ENCODE measurements at regions not wholly inside any gene's neighbourhood (a gene's known extent, or its start where the extent isn't known, plus 50 kb on each side); places are given as distances from the start of the nearest gene placed in this dataset.

- H3K27ac ChIP-seq (ENCODE audit: low read depth in 1 of 2, low read length in 1 of 2), result no peak overlapping the region
These were observed 237.0 kb downstream of the IRX2 start for GRCh38 chr5:2514484-2514883.

DNA sequence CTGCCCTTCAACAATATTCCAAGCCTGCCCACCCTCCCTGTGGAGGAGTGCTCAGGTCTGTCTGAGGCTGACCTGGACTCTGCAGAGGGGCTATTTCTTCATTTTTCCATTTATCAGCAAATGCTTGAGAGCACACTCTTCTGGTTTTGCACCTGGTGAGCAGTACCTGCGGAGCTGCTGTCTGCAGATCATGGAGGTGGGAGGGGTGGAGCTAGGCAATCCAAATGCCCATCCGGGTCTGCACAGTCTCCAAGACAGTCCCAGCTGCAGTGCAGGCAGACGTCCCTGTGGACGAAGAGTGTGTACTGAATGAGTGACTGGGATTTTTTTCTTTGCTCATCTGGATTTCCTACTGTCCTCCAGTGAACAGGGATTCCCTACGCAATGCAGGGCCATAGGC, 239.8 kb downstream of the IRX2 start:
- no peaks in the 10 kb centered on the region for H3K4me1 ChIP-seq (ENCODE audit: control insufficient read depth in 2 of 2, insufficient read depth in 2 of 2, low read length in 2 of 2)
- H3K27ac ChIP-seq (ENCODE audit: low read depth in 1 of 2, low read length in 1 of 2), result no peak overlapping the region
- no peak for DNase-seq (ENCODE audit: low read depth in 6 of 9, low spot score in 9 of 9)
- no peaks in the 10 kb centered on the region for H3K36me3 ChIP-seq (ENCODE audit: control insufficient read depth in 2 of 2, insufficient read depth in 2 of 2, low read length in 1 of 2)
- no peak overlapping the region for H3K4me3 ChIP-seq (ENCODE audit: low read length in 2 of 2)
- H3K9me3 ChIP-seq (ENCODE audit: control insufficient read depth in 2 of 2, insufficient read depth in 1 of 2, low read length in 1 of 2), result no peaks in the 10 kb centered on the region
- H3K27me3 ChIP-seq (ENCODE audit: control insufficient read depth in 2 of 2, insufficient read depth in 1 of 2, low read length in 1 of 2), result no peaks in the 10 kb centered on the region
- WGBS, result 89% methylated on average over 5 of the region's 5 CpGs

More at GRCh38 chr5:2514484-2514883, 237.0 kb downstream of the IRX2 start:
- 89% methylated on average over 6 of the region's 6 CpGs for WGBS
- no peaks in the 10 kb centered on the region for H3K4me1 ChIP-seq (ENCODE audit: control insufficient read depth in 2 of 2, insufficient read depth in 2 of 2, low read length in 2 of 2)
- no peaks in the 10 kb centered on the region for H3K36me3 ChIP-seq (ENCODE audit: control insufficient read depth in 2 of 2, insufficient read depth in 2 of 2, low read length in 1 of 2)
- no peaks in the 10 kb centered on the region for H3K27me3 ChIP-seq (ENCODE audit: control insufficient read depth in 2 of 2, insufficient read depth in 1 of 2, low read length in 1 of 2)
- H3K9me3 ChIP-seq (ENCODE audit: control insufficient read depth in 2 of 2, insufficient read depth in 1 of 2, low read length in 1 of 2), result no peaks in the 10 kb centered on the region
- H3K4me3 ChIP-seq (ENCODE audit: low read length in 2 of 2), result no peak overlapping the region
- no peak for DNase-seq (ENCODE audit: low read depth in 6 of 9, low spot score in 9 of 9)

DNA sequence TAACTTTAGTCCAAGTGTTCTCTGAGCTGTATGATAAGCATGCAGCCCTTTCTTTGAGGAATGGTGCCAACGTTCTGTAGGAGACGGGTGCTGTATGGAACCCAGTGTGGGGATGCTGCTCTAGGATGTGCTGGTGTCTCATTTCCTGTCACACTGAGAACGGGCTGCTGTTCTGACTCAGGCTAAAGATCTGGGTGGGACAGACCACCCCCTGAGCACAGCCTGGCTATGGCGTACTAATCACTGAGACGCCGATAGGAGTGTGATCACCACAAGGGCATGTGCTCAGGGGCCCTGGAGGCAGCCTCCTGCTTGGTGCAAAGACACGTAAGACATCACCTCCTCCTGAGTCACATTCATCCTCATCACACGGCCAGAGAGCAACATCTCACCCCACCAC, 240.4 kb downstream of the IRX2 start:
- Histone ChIP-seq H3K9me3 (ENCODE audit: control insufficient read depth in 2 of 2, insufficient read depth in 1 of 2, low read length in 1 of 2) (no peaks in the 10 kb centered on the region), H3K36me3 (ENCODE audit: control insufficient read depth in 2 of 2, insufficient read depth in 2 of 2, low read length in 1 of 2) (no peaks in the 10 kb centered on the region), H3K4me1 (ENCODE audit: control insufficient read depth in 2 of 2, insufficient read depth in 2 of 2, low read length in 2 of 2) (no peaks in the 10 kb centered on the region), H3K4me3 (ENCODE audit: low read length in 2 of 2) (no peak overlapping the region), H3K27me3 (ENCODE audit: control insufficient read depth in 2 of 2, insufficient read depth in 1 of 2, low read length in 1 of 2) (no peaks in the 10 kb centered on the region), H3K27ac (ENCODE audit: low read depth in 1 of 2, low read length in 1 of 2) (no peak overlapping the region)
- 92% methylated on average over 8 of the region's 8 CpGs for WGBS
- DNase-seq (ENCODE audit: low read depth in 6 of 9, low spot score in 9 of 9), result no peak

GRCh38 chr5:2509527-2509926, 241.9 kb downstream of the IRX2 start:
- WGBS, result 79% methylated on average over 6 of the region's 6 CpGs
- Histone ChIP-seq H3K9me3 (ENCODE audit: control insufficient read depth in 2 of 2, insufficient read depth in 1 of 2, low read length in 1 of 2) (no peaks in the 10 kb centered on the region), H3K36me3 (ENCODE audit: control insufficient read depth in 2 of 2, insufficient read depth in 2 of 2, low read length in 1 of 2) (no peaks in the 10 kb centered on the region), H3K27ac (ENCODE audit: low read depth in 1 of 2, low read length in 1 of 2) (no peak overlapping the region), H3K27me3 (ENCODE audit: control insufficient read depth in 2 of 2, insufficient read depth in 1 of 2, low read length in 1 of 2) (no peaks in the 10 kb centered on the region), H3K4me3 (ENCODE audit: low read length in 2 of 2) (no peak overlapping the region), H3K4me1 (ENCODE audit: control insufficient read depth in 2 of 2, insufficient read depth in 2 of 2, low read length in 2 of 2) (no peaks in the 10 kb centered on the region)
- no peak for DNase-seq (ENCODE audit: low read depth in 6 of 9, low spot score in 9 of 9)

DNA sequence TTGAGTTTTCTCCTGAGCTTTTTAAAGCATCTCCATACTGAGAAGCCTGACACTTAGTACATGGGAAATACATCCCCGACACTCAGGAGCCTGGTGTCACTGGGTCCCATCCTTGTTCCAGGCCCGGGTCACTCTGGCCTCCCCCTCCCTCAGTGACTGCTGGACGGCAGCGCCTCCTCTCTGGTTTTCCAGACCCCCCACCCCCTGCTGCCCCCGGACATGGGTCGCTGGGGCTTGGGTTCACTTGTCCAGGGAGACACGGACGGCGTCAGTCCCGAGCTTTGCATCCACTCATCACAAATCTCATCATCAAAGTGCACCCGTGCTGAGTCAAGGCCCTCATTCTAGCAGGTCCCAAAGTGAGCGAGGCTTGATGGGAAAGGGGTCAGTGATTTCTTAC, 243.0 kb downstream of the IRX2 start:
- Histone ChIP-seq H3K4me3 (ENCODE audit: low read length in 2 of 2) (no peak overlapping the region), H3K27me3 (ENCODE audit: control insufficient read depth in 2 of 2, insufficient read depth in 1 of 2, low read length in 1 of 2) (no peaks in the 10 kb centered on the region), H3K27ac (ENCODE audit: low read depth in 1 of 2, low read length in 1 of 2) (no peak overlapping the region), H3K36me3 (ENCODE audit: control insufficient read depth in 2 of 2, insufficient read depth in 2 of 2, low read length in 1 of 2) (no peaks in the 10 kb centered on the region), H3K9me3 (ENCODE audit: control insufficient read depth in 2 of 2, insufficient read depth in 1 of 2, low read length in 1 of 2) (no peaks in the 10 kb centered on the region), H3K4me1 (ENCODE audit: control insufficient read depth in 2 of 2, insufficient read depth in 2 of 2, low read length in 2 of 2) (no peaks in the 10 kb centered on the region)
- 91% methylated on average over 12 of the region's 12 CpGs for WGBS
- no peak for DNase-seq (ENCODE audit: low read depth in 6 of 9, low spot score in 9 of 9)

DNA sequence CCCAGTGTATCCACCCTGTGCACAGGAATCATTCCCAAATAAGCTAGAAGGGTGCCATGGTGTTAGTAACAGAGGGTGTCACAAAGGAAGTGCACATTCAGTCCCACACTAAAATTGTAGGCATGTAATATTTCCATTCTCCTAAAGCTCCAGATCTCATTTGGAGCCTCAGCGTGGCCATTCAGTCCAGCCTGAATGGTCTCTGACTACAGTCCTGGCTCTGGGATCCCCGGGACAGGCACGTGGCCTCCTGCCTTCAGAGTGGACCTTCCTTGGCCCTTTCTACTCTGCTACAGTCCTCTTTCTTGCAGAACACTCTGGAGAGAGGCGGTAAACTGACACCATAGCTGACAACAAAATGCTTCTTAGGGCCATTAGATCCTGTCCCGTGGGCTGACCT, 243.9 kb downstream of the IRX2 start:
- H3K36me3 ChIP-seq (ENCODE audit: control insufficient read depth in 2 of 2, insufficient read depth in 2 of 2, low read length in 1 of 2), result no peaks in the 10 kb centered on the region
- WGBS, result 85% methylated on average over 5 of the region's 5 CpGs
- no peaks in the 10 kb centered on the region for H3K9me3 ChIP-seq (ENCODE audit: control insufficient read depth in 2 of 2, insufficient read depth in 1 of 2, low read length in 1 of 2)
- H3K4me1 ChIP-seq (ENCODE audit: control insufficient read depth in 2 of 2, insufficient read depth in 2 of 2, low read length in 2 of 2), result no peaks in the 10 kb centered on the region
- H3K4me3 ChIP-seq (ENCODE audit: low read length in 2 of 2), result no peak overlapping the region
- no peak overlapping the region for H3K27ac ChIP-seq (ENCODE audit: low read depth in 1 of 2, low read length in 1 of 2)
- H3K27me3 ChIP-seq (ENCODE audit: control insufficient read depth in 2 of 2, insufficient read depth in 1 of 2, low read length in 1 of 2), result no peaks in the 10 kb centered on the region
- no peak for DNase-seq (ENCODE audit: low read depth in 6 of 9, low spot score in 9 of 9)

GRCh38 chr5:2506603-2507002, 244.9 kb downstream of the IRX2 start:
- H3K9me3 ChIP-seq (ENCODE audit: control insufficient read depth in 2 of 2, insufficient read depth in 1 of 2, low read length in 1 of 2), result no peaks in the 10 kb centered on the region
- WGBS, result 86% methylated on average over 7 of the region's 7 CpGs
- no peaks in the 10 kb centered on the region for H3K4me1 ChIP-seq (ENCODE audit: control insufficient read depth in 2 of 2, insufficient read depth in 2 of 2, low read length in 2 of 2)
- no peak overlapping the region for H3K27ac ChIP-seq (ENCODE audit: low read depth in 1 of 2, low read length in 1 of 2)
- H3K36me3 ChIP-seq (ENCODE audit: control insufficient read depth in 2 of 2, insufficient read depth in 2 of 2, low read length in 1 of 2), result no peaks in the 10 kb centered on the region
- H3K4me3 ChIP-seq (ENCODE audit: low read length in 2 of 2), result no peak overlapping the region
- no peak for DNase-seq (ENCODE audit: low read depth in 6 of 9, low spot score in 9 of 9)
- no peaks in the 10 kb centered on the region for H3K27me3 ChIP-seq (ENCODE audit: control insufficient read depth in 2 of 2, insufficient read depth in 1 of 2, low read length in 1 of 2)

GRCh38 chr5:2505217-2505616, 246.3 kb downstream of the IRX2 start:
- H3K27me3 ChIP-seq (ENCODE audit: control insufficient read depth in 2 of 2, insufficient read depth in 1 of 2, low read length in 1 of 2), result no peaks in the 10 kb centered on the region
- no peak overlapping the region for H3K27ac ChIP-seq (ENCODE audit: low read depth in 1 of 2, low read length in 1 of 2)
- H3K9me3 ChIP-seq (ENCODE audit: control insufficient read depth in 2 of 2, insufficient read depth in 1 of 2, low read length in 1 of 2), result peaks cover 0 to 4% of the 10 kb centered on the region in 2 donors
- no peaks in the 10 kb centered on the region for H3K36me3 ChIP-seq (ENCODE audit: control insufficient read depth in 2 of 2, insufficient read depth in 2 of 2, low read length in 1 of 2)
- DNase-seq (ENCODE audit: low read depth in 6 of 9, low spot score in 9 of 9), result no peak
- WGBS, result 73% methylated on average over 10 of the region's 10 CpGs
- no peaks in the 10 kb centered on the region for H3K4me1 ChIP-seq (ENCODE audit: control insufficient read depth in 2 of 2, insufficient read depth in 2 of 2, low read length in 2 of 2)
- no peak overlapping the region for H3K4me3 ChIP-seq (ENCODE audit: low read length in 2 of 2)

- H3K4me1 ChIP-seq (ENCODE audit: control insufficient read depth in 2 of 2, insufficient read depth in 2 of 2, low read length in 2 of 2), result no peaks in the 10 kb centered on the region
- H3K9me3 ChIP-seq (ENCODE audit: control insufficient read depth in 2 of 2, insufficient read depth in 1 of 2, low read length in 1 of 2), result peaks cover 0 to 4% of the 10 kb centered on the region in 2 donors
- WGBS, result 89% methylated on average over 6 of the region's 6 CpGs
- no peaks in the 10 kb centered on the region for H3K27me3 ChIP-seq (ENCODE audit: control insufficient read depth in 2 of 2, insufficient read depth in 1 of 2, low read length in 1 of 2)
- DNase-seq (ENCODE audit: low read depth in 6 of 9, low spot score in 9 of 9), result no peak
- no peak overlapping the region for H3K27ac ChIP-seq (ENCODE audit: low read depth in 1 of 2, low read length in 1 of 2)
- no peak overlapping the region for H3K4me3 ChIP-seq (ENCODE audit: low read length in 2 of 2)
- H3K36me3 ChIP-seq (ENCODE audit: control insufficient read depth in 2 of 2, insufficient read depth in 2 of 2, low read length in 1 of 2), result no peaks in the 10 kb centered on the region
These were observed 248.4 kb downstream of the IRX2 start for GRCh38 chr5:2502970-2503594.

DNA sequence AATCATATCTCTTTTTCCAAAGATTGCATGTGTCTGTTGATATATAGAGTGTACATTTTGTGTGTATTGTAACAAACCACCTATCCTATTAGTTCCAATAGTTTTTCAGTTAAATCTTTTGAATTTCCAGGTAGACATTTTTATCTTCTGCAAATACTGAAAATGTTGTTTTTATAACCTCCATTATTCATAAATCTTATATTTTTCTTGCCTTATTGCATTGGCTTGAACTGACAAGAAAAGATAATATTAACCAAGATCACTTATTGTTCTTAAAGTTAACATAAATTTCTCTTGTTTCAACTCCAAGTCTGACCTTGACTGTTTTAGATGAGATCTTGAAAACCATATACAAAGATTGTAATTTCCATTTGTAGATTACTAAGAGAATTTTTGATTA, 251.6 kb downstream of the IRX2 start:
- Histone ChIP-seq H3K27ac (ENCODE audit: low read depth in 1 of 2, low read length in 1 of 2) (no peak overlapping the region), H3K4me3 (ENCODE audit: low read length in 2 of 2) (no peak overlapping the region), H3K9me3 (ENCODE audit: control insufficient read depth in 2 of 2, insufficient read depth in 1 of 2, low read length in 1 of 2) (peaks cover 0 to 7% of the 10 kb centered on the region in 2 donors), H3K36me3 (ENCODE audit: control insufficient read depth in 2 of 2, insufficient read depth in 2 of 2, low read length in 1 of 2) (no peaks in the 10 kb centered on the region), H3K27me3 (ENCODE audit: control insufficient read depth in 2 of 2, insufficient read depth in 1 of 2, low read length in 1 of 2) (no peaks in the 10 kb centered on the region), H3K4me1 (ENCODE audit: control insufficient read depth in 2 of 2, insufficient read depth in 2 of 2, low read length in 2 of 2) (no peaks in the 10 kb centered on the region)
- DNase-seq (ENCODE audit: low read depth in 6 of 9, low spot score in 9 of 9), result no peak

Data from thymus (tissue), 11 donors.